ENCODE measurements at regions not wholly inside any gene's neighbourhood (a gene's known extent, or its start where the extent isn't known, plus 50 kb on each side); places are given as distances from the start of the nearest gene placed in this dataset.

DNA sequence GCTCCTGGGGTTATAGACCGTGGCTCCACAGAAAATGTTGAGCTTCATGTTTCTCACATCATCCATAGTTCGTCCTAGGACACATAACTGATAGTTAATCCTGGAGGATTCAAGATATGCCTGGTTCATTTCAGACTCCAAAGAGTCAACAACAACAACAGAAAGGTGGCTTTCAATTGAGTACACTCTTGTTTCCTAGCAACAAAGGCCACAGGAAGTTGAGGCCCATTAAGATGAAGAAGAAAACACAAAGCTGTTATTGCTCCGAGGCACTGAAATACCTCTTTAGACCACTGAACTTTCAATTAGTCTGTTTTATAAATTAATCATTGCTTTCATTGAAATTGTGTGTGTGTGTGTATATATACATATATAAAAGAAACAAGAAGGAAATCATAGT, 154.5 kb downstream of the YIPF5 start:
- TF ChIP-seq, protein P1, sequence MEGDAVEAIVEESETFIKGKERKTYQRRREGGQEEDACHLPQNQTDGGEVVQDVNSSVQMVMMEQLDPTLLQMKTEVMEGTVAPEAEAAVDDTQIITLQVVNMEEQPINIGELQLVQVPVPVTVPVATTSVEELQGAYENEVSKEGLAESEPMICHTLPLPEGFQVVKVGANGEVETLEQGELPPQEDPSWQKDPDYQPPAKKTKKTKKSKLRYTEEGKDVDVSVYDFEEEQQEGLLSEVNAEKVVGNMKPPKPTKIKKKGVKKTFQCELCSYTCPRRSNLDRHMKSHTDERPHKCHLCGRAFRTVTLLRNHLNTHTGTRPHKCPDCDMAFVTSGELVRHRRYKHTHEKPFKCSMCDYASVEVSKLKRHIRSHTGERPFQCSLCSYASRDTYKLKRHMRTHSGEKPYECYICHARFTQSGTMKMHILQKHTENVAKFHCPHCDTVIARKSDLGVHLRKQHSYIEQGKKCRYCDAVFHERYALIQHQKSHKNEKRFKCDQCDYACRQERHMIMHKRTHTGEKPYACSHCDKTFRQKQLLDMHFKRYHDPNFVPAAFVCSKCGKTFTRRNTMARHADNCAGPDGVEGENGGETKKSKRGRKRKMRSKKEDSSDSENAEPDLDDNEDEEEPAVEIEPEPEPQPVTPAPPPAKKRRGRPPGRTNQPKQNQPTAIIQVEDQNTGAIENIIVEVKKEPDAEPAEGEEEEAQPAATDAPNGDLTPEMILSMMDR (IDR thresholded peaks at IDR 0.05) = no peak
- TF ChIP-seq POLR2A (IDR thresholded peaks at IDR 0.05) = no peak
